NCI-H146 (cell line): ENCODE measurements at regions not wholly inside any gene's neighbourhood (a gene's known extent, or its start where the extent isn't known, plus 50 kb on each side); places are given as distances from the start of the nearest gene placed in this dataset.

Experiments
- DNase-seq: peaks from one replicate; lab custom pipeline; 2025; lab: John Stamatoyannopoulos, UW

GRCh38 chr6:21965016-21965415 lies 331.8 kb downstream of the PRL start:
- DNase-seq, result no peak

GRCh38 chr6:21965953-21966539 lies 330.8 kb downstream of the PRL start:
- no peak for DNase-seq

- DNase-seq, result no peak
Measured at GRCh38 chr6:21967056-21967974, 329.5 kb downstream of the PRL start.

GRCh38 chr6:21968411-21968810 lies 328.4 kb downstream of the PRL start:
- DNase-seq, result no peak

- DNase-seq, result no peak
Measured at GRCh38 chr6:21969192-21969591, 327.6 kb downstream of the PRL start.

GRCh38 chr6:21970569-21971300 lies 326.1 kb downstream of the PRL start:
- DNase-seq, result no peak

- DNase-seq, result peak; percentile 36
Measured at GRCh38 chr6:21971541-21971940, 325.3 kb downstream of the PRL start.

GRCh38 chr6:21972516-21972915 lies 324.3 kb downstream of the PRL start:
- DNase-seq, result no peak

- DNase-seq, result no peak
Measured at GRCh38 chr6:21977346-21977745, 319.5 kb downstream of the PRL start.

GRCh38 chr6:21981235-21981833 lies 315.5 kb downstream of the PRL start:
- DNase-seq, result no peak

GRCh38 chr6:21984135-21984534 lies 312.7 kb downstream of the PRL start:
- DNase-seq, result no peak

GRCh38 chr6:21984561-21984960 lies 312.3 kb downstream of the PRL start:
- no peak for DNase-seq

- DNase-seq, result no peak
Measured at GRCh38 chr6:21985904-21986303, 310.9 kb downstream of the PRL start.

GRCh38 chr6:21986703-21987102 lies 310.1 kb downstream of the PRL start:
- no peak for DNase-seq

GRCh38 chr6:21987501-21987957 lies 309.3 kb downstream of the PRL start:
- DNase-seq, result no peak

- no peak for DNase-seq
Measured at GRCh38 chr6:21990577-21990976, 306.3 kb downstream of the PRL start.

GRCh38 chr6:21992178-21992967 lies 304.5 kb downstream of the PRL start:
- no peak for DNase-seq

GRCh38 chr6:21993841-21994240 lies 303.0 kb downstream of the PRL start:
- no peak for DNase-seq

GRCh38 chr6:21994821-21995220 lies 302.0 kb downstream of the PRL start:
- DNase-seq, result no peak

- DNase-seq, result no peak
Measured at GRCh38 chr6:21995318-21995717, 301.5 kb downstream of the PRL start.

- no peak for DNase-seq
Measured at GRCh38 chr6:21996425-21997118, 300.3 kb downstream of the PRL start.
